RWPE1 (cell line): ENCODE measurements at regions not wholly inside any gene's neighbourhood (a gene's known extent, or its start where the extent isn't known, plus 50 kb on each side); places are given as distances from the start of the nearest gene placed in this dataset.

Experiments
- CTCF ChIA-PET: fragments of 350-600 bp; sonication (Branson Sonifier 250); formaldehyde crosslinking; extraction: SDS; loops from one replicate; lab custom pipeline; 2021; lab: Yijun Ruan, JAX
- POLR2A ChIA-PET: fragments of 400-600 bp; formaldehyde crosslinking; extraction: SDS; loops from one replicate; lab custom pipeline; 2020; ENCODE audit warnings: antibody characterized with exemption; ENCODE audit not compliant: low non-redundant PET; lab: Yijun Ruan, JAX
- DNase-seq: peaks from one replicate; pipeline ENCODE4 v3.0.0; 2012; ENCODE audit warnings: low spot score
- H3K27ac ChIP-seq: fragments of 450-650 bp; 2 replicates; pipeline ENCODE4 v1.5.1; 2017
- CTCF ChIP-seq: fragments of 450-650 bp; conservative IDR thresholded peaks from 2 replicates; pipeline ENCODE4 v1.5.1; 2017; ENCODE audit warnings: low read depth, mild to moderate bottlenecking

DNA sequence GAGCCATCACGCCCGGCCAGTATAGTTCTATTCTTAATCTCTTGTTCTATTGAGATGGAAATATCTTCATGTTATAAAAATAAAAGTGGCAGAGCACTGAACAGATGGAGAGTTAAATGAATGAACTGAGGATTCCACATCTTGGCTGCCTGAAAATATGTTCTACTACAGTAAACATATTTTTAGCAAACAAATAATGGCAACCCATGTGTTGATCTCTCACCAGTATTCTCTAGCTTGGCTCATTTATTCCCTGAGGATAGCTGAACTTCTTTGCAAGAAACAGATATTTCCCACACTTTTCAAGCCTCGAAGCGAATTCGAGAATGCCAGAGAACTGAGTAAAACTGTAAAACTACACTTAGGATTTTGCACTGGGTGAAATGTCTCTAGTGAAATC lies 58.9 kb downstream of the DIRAS3 start:
- POLR2A ChIA-PET, result no interaction called here
- H3K27ac ChIP-seq, result no peak overlapping the region
- CTCF ChIA-PET, result interaction anchor here (0.6 kb wide), 1 partner anchor 25 kb away, joined by 4 read pairs; no protein-coding TSS in a partner anchor
- DNase-seq, result no peak
- TF ChIP-seq CTCF, result no peak

- ChIA-PET CTCF (interaction anchor here (0.7 kb wide), 1 partner anchor 17 kb away, joined by 3 read pairs; no protein-coding TSS in a partner anchor), POLR2A (no interaction called here)
- no peak overlapping the region for H3K27ac ChIP-seq
- TF ChIP-seq CTCF, result no peak
- DNase-seq, result no peak
Observed at GRCh38 chr1:67988066-67988465, 62.4 kb downstream of the DIRAS3 start.

DNA sequence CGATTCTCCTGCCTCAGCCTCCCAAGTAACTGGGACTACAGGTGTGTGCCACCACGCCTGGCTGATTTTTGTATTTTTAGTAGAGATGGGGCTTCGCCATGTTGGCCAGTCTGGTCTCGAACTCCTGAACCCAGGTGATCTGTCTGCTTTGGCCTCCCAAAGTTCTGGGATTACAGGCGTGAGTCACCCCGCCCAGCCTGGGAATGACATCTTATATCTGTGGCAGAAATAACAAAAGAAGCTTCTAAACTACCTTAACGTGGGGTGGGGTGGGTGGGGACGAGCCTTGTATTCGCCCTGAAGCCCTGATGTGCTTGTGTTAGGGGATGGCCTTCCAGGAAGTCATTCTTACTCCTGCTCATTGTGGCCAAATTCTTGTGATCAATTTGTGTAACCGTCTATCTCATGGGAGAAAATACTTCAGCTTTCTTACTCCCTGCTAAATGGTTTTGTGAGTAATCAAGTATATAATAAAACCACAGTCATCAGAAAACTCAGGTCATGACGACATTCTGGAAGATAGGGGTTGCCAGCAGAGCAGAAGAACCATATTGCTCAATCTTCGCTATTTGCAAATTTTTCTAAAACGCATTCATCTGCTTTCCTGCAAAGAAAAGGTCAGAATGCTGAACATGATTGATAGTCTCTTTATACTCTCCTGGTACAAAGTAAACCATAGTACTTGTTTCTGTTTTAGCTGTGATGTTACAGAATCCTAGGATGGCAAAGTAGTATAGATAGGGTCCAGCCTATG lies 63.2 kb downstream of the DIRAS3 start:
- no peak for TF ChIP-seq CTCF
- POLR2A ChIA-PET, result no interaction called here
- peak overlapping the region; percentile 74 for H3K27ac ChIP-seq
- DNase-seq, result peak; percentile 52
- CTCF ChIA-PET, result interaction anchor here (0.7 kb wide), 1 partner anchor 23 kb away, joined by 3 read pairs; no protein-coding TSS in a partner anchor

- H3K27ac ChIP-seq, result no peak overlapping the region
- no peak for DNase-seq
- POLR2A ChIA-PET, result no interaction called here
- CTCF ChIA-PET, result no interaction called here
- TF ChIP-seq CTCF, result no peak
Observed at GRCh38 chr1:67983867-67984266, 66.6 kb downstream of the DIRAS3 start.

DNA sequence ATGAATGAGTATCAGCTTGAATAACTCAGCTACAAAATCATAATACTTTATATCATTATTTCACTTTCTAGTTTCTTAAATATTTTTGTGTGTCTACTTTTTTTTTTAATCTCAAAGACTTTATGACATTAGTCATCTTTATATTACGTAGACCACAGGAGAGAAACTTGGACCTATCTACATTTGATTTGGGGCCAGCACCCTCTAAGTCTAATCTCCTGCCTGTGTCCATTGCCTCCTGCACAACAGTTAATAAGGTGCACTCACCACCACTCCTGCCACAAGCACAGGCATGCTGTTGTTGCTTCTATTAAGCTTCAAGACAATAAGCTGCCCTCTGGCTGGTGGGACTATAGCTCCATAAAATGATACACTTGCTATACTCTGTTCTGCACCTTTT lies 70.4 kb downstream of the DIRAS3 start:
- ChIA-PET POLR2A (no interaction called here), CTCF (no interaction called here)
- TF ChIP-seq CTCF, result no peak

GRCh38 chr1:67979532-67979931 lies 70.9 kb downstream of the DIRAS3 start:
- DNase-seq, result no peak
- ChIA-PET CTCF (no interaction called here), POLR2A (no interaction called here)
- TF ChIP-seq CTCF, result no peak
- H3K27ac ChIP-seq, result no peak overlapping the region

More for the DNA sequence above, 70.4 kb downstream of the DIRAS3 start:
- no peak overlapping the region for H3K27ac ChIP-seq
- no peak for DNase-seq
